HG03439 (cell line): ENCODE measurements at regions not wholly inside any gene's neighbourhood (a gene's known extent, or its start where the extent isn't known, plus 50 kb on each side); places are given as distances from the start of the nearest gene placed in this dataset.
"Not testable (repeated sequence)": the region's sequence is repeated elsewhere in the genome, so short reads cannot be mapped to it uniquely, and the experiment has no call there.

Experiments used
- ATAC-seq: cut with Tn5 transposase; IDR thresholded peaks from one replicate; pipeline ENCODE4 v1.9.1; 2021; ENCODE audit warnings: mild to moderate bottlenecking, moderate library complexity; ENCODE audit not compliant: unreplicated experiment

GRCh38 chr1:187936667-187937066 is 1107.9 kb downstream of the PLA2G4A start:
- no peak for ATAC-seq

- no peak for ATAC-seq
Observed at GRCh38 chr1:187938092-187938491, 1109.3 kb downstream of the PLA2G4A start.

- no peak for ATAC-seq
Observed at GRCh38 chr1:187942986-187943385, 1114.2 kb downstream of the PLA2G4A start.

GRCh38 chr1:187943606-187944403 is 1115.1 kb downstream of the PLA2G4A start:
- ATAC-seq = no peak

GRCh38 chr1:187946661-187947060 is 1117.9 kb downstream of the PLA2G4A start:
- not testable (repeated sequence) for ATAC-seq

GRCh38 chr1:187947359-187947758 is 1118.6 kb downstream of the PLA2G4A start:
- ATAC-seq = no peak

- no peak for ATAC-seq
Observed at GRCh38 chr1:187948170-187948794, 1119.5 kb downstream of the PLA2G4A start.

- ATAC-seq = no peak
Observed at GRCh38 chr1:187949567-187949966, 1120.8 kb downstream of the PLA2G4A start.

- ATAC-seq = no peak
Observed at GRCh38 chr1:187951817-187952216, 1123.1 kb downstream of the PLA2G4A start.

- no peak for ATAC-seq
Observed at GRCh38 chr1:187952446-187952845, 1123.7 kb downstream of the PLA2G4A start.

- ATAC-seq = no peak
Observed at GRCh38 chr1:187956975-187957374, 1128.2 kb downstream of the PLA2G4A start.

- ATAC-seq = no peak
Observed at GRCh38 chr1:187958207-187958606, 1129.5 kb downstream of the PLA2G4A start.

- no peak for ATAC-seq
Observed at GRCh38 chr1:187959062-187959461, 1130.3 kb downstream of the PLA2G4A start.

- no peak for ATAC-seq
Observed at GRCh38 chr1:187960125-187960638, 1131.4 kb downstream of the PLA2G4A start.

- ATAC-seq = no peak
Observed at GRCh38 chr1:187961895-187962294, 1133.1 kb downstream of the PLA2G4A start.

GRCh38 chr1:187971851-187972250 is 1143.1 kb downstream of the PLA2G4A start:
- no peak for ATAC-seq

- ATAC-seq = no peak
Observed at GRCh38 chr1:187977298-187977697, 1148.5 kb downstream of the PLA2G4A start.

GRCh38 chr1:187985145-187985896 is 1156.6 kb downstream of the PLA2G4A start:
- peak; percentile 45 for ATAC-seq

GRCh38 chr1:187985897-187986654 is 1157.3 kb downstream of the PLA2G4A start:
- peak; percentile 69 for ATAC-seq

GRCh38 chr1:187987236-187987776 is 1158.6 kb downstream of the PLA2G4A start:
- ATAC-seq = no peak
